ENCODE measurements at regions not wholly inside any gene's neighbourhood (a gene's known extent, or its start where the extent isn't known, plus 50 kb on each side); places are given as distances from the start of the nearest gene placed in this dataset.

GRCh38 chr3:74435631-74436030 lies 178.8 kb downstream of the CNTN3 start:
- Histone ChIP-seq H4K20me1 (ENCODE audit: control insufficient read depth, insufficient read depth) (no peaks in the 10 kb centered on the region), H3K36me3 (ENCODE audit: control insufficient read depth in 2 of 2, insufficient read depth in 2 of 2, low read length in 1 of 2) (no peaks in the 10 kb centered on the region), H3K27me3 (replicated peaks in 1 of 2; ENCODE audit: control insufficient read depth in 2 of 2, insufficient read depth in 2 of 2, low read length in 1 of 2) (no peaks in the 10 kb centered on the region), H3K4me3 (no peak overlapping the region), H3K9me3 (replicated peaks; ENCODE audit: control insufficient read depth, insufficient read depth, low read length) (no peaks in the 10 kb centered on the region), H3K79me2 (ENCODE audit: control insufficient read depth, insufficient read depth, low read length) (no peaks in the 10 kb centered on the region), H3K9ac (ENCODE audit: control insufficient read depth, insufficient read depth, low read length) (no peak overlapping the region), H3K4me2 (ENCODE audit: control insufficient read depth, insufficient read depth) (no peak overlapping the region), H3K4me1 (ENCODE audit: control insufficient read depth, insufficient read depth, low read length) (no peaks in the 10 kb centered on the region), H2AFZ (ENCODE audit: control insufficient read depth, low read depth, low read length) (no peak overlapping the region), H3K27ac (ENCODE audit: control insufficient read depth, insufficient read depth) (no peak overlapping the region)
- WGBS (ENCODE audit: insufficient coverage, insufficient replicate concordance, low lambda C conversion rate, missing lambda C conversion rate), result 0% methylated on average over 3 of the region's 3 CpGs
- intact Hi-C loops (cut with micrococcal nuclease; ENCODE audit: unreplicated experiment) (no loop called here), in situ Hi-C loops (cut with MboI) (no loop called here)
- SMC1A ChIA-PET (ENCODE audit: uncharacterized antibody, unreplicated experiment), result interaction anchor here (0.6 kb wide), 1 partner anchor 309 kb away, joined by 3 read pairs; no protein-coding TSS in a partner anchor
- CTCF ChIA-PET, result no interaction called here
- ATAC-seq (no peak), FAIRE-seq (no peak), DNase-seq (ENCODE audit: low read depth, low spot score) (no peak)
- POLR2A ChIA-PET, result no interaction called here
- TF ChIP-seq ZBED1 (IDR thresholded peaks at IDR 0.05; ENCODE audit: borderline replicate concordance), result no peak
- TF ChIP-seq JUNB (IDR thresholded peaks at IDR 0.05), result no peak
- TF ChIP-seq CBFB (IDR thresholded peaks at IDR 0.05; ENCODE audit: low read depth), result no peak
- TF ChIP-seq RAD21 (IDR thresholded peaks at IDR 0.05; ENCODE audit: insufficient read depth, low read depth, low read length), result no peak
- TF ChIP-seq CUX1 (IDR thresholded peaks at IDR 0.05; ENCODE audit: insufficient replicate concordance, low read depth, low read length), result no peak
- no peak for TF ChIP-seq TBL1XR1 (IDR thresholded peaks at IDR 0.05; ENCODE audit: low read depth, low read length)
- BruUV-seq (replicated peaks), result no TSS peak
- RAD21 ChIA-PET (ENCODE audit: unreplicated experiment), result no interaction called here

Data from GM12878 (cell line).